Amniotic epithelial cell (primary cell): ENCODE measurements at regions not wholly inside any gene's neighbourhood (a gene's known extent, or its start where the extent isn't known, plus 50 kb on each side); places are given as distances from the start of the nearest gene placed in this dataset.
"Not testable (repeated sequence)": the region's sequence is repeated elsewhere in the genome, so short reads cannot be mapped to it uniquely, and the experiment has no call there.

Source experiments
- DNase-seq: peaks from one replicate; pipeline ENCODE4 v3.0.0-alpha.2; 2010; ENCODE audit warnings: low read depth

DNA sequence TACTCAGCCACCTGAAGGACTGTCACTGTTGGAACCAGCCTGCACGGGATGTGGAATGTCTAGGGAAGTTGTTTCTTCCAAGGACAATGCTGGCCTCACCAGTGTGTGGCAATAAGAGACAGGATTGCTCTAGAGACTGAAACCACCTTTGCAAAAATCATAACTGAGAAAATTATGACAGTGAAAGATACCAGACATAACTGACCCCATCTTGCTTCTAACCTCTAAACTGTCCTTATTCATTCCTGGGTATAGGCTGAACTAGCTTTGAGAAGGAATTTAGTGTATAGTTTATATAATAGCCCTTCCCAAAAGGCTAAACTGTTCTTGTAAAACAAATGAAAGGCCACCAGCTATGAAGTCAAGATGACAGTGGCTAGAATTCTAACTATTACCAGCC lies 83.6 kb downstream of the IER5 start:
- no peak for DNase-seq

DNA sequence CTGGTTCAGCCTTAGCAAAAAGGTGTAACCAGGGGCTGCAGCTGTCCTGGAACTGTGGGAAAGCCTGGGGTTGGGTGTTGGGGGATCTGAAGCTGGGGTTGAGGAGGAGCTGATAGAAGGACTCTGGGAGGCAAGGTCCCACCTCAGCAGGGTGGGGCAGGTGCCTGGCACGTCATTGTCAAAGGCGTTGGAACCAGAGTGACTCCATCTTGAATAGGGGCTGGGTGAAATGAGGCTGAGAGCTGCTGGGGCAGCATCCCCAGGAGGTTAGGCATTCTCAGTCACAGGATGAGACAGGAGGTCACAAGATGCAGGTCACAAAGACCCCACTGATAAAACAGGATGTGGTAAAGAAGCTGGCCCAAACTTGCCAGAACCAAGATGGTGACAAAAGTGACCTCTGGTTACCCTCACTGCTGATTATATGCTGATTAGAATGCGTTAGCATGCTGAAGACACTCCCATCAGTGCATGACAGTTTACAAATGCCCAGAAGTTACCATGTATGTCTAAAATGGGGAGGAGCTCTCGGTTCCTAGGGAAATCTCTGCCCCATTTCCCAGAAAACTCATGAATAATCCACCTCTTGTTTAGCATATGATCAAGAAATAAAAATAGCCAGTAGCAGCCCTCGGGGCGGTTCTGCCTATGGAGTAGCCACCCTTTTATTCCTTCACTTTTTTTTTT lies 85.4 kb downstream of the IER5 start:
- no peak for DNase-seq

DNA sequence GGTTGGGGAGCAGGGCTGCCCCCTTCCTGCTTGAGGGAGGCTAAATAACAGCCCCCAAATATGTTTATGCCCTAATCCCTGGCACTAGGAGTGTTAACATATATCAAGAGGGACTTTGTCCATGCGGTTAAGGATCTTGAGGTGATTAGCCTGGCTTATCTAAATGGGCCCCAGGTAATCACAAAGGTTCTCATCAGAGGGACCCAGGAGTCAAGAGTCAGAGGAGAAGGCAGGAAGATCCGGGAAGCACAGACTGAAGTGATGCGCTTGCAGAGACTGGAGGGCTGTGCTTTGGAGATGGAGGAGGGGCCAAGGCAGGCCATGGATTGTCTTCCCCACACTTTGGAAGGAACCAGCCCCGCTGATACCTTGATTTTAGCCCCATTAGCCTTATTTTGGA lies 86.4 kb downstream of the IER5 start:
- DNase-seq, result no peak

DNA sequence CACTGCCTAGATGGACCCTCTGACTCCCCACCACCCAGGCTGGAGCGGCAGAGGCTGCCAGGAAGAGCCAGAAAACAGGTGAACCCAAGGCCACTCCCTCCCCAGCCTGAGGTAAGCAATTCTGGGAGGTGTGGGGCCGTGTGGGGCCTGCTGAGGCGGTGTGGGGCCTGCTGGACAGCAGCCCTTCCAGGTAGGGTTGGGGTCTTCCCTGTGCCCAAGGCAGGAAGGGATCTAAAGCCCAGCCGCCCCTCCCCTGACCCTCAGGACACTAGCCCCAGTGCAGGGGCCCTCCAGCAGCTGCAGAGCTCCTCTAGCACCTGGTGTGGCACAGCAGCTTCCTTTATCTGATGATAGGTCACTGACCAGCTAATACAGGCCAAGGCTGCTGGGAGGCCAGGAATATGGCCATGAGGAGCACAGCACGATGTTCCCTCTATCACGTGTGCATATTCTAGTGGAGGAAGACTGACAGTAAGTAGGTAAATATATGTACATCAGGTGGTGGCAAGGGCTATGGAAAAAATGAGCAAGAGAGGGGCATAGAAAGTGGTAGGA lies 86.9 kb downstream of the IER5 start:
- no peak for DNase-seq

DNA sequence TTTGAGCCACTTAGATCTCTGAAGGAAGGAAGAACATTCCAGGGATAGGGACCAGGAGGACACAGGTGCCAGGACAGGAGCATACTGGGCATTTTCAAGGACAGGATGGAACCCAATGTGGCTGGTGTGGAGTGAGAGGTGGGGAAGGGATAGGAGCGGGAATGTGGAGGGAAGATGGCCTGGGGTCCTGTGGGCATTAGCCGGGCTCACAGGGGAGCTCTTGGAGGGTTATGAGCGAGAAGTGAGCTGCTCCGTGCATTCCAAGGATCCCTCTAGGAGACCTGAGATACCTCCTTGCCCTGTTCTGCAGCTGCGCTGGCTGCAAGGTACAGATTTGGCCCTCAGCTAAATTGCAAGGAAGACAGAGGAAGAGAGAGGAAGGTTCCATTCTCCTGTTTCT lies 87.5 kb downstream of the IER5 start:
- no peak for DNase-seq

DNA sequence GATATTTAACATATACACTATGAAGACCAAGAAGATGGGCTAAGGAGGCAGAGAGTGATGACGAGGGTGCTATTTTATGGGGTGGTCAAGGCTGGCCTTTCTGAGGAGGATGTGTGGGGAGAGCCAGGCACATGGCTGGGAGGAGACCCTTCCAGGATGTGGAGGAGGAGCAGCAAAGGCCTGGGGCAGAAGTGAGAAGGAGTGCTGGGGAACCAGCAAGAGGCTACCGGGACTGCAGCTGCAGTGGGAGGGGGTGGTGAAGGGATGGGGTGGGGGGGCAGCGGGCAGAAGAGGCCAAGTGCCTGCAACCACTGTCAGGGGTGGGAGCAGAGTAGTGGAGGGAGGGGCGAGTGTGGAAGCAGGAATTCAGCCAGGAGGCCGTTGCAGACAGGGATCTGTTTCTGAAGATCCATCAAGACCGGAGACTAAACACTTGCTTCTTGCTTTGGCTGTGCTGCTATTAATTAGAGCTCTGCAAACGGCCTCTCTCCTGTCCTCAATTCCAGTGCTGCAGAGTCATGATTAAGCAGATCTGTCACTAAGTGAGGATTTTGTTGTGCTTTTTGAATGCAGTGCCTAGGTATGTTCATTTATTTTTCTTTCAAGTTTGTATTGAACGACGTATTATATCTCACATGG lies 89.9 kb downstream of the IER5 start:
- no peak for DNase-seq

DNA sequence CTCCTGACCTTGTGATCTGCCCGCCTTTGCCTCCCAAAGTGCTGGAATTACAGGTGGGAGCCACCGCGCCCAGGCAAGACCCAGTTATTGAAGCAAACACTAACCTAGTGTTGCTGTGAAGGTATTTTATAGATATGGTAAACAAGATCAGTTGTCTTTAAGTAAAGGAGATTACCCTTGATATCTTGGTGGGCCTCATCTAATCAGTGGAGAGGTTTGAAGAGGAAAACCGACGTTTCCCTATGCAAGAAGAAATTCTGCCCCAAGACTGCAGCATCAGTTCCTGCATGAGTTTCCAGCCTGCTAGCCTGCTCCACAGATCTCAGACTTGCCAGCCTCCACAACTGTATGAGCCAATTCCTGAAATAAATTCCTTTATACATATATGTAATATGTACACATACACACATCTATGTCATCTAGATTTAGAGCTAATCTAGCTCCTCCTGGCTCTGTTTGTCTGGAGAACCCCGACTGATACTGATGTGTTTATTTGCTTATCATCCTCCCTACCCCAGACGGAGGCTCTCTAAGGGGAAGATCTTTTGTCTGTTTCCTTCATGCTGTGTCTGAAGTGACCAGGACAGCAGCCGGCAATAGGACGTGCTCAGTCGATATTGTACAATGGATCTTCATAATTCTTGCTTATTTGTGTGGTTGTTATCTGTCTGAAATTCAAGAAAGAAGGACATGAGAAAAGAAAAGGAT lies 90.9 kb downstream of the IER5 start:
- no peak for DNase-seq

DNA sequence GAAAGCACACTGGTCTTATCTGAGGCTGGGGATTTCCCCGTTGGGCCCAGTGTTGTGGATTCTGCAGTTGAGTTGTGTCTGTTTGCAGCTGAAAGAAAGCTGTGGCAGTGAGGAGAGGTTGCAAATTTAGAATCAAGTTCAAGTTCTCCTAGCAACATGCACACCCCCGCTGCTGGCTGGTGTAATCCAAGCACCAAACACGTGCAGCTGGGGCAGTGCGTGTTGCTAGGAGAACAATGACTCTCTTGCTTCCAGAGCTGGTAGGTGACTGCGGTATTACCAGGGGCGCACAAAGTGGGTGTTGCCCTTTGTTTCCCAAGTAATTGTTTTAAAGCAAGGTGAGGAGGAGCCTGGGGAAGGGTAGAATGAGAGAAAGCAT lies 91.5 kb downstream of the IER5 start:
- peak; percentile 52 for DNase-seq

DNA sequence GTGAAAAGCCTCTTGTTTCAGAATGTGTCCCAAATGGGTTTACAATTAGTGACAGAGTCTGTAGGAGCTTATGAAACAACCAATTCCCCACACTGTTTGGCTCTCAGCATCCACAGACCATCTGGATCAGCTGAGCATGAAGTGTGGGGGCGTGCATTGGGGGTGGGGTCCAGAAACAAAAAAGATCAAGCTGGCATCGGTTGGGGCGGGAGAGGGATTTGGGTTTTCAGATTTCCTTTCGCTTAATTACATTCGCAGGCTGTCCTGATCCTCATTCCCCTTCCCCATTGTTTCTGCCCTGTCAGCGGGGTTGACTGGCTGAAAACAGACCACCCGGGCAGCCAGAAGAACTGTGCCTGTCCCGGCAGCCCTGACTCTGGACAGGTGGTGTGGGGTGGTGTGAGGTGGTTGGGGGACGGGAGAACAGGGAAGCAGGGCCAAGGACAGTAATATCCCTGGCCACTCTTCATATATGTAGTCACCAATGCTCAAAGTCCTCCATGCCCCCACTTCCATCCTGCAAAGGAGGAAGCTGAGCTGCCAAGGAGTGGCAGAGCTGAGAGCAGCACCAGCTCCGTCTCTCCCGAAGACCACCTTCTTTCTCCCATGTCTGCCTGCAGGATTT lies 92.0 kb downstream of the IER5 start:
- DNase-seq, result no peak

DNA sequence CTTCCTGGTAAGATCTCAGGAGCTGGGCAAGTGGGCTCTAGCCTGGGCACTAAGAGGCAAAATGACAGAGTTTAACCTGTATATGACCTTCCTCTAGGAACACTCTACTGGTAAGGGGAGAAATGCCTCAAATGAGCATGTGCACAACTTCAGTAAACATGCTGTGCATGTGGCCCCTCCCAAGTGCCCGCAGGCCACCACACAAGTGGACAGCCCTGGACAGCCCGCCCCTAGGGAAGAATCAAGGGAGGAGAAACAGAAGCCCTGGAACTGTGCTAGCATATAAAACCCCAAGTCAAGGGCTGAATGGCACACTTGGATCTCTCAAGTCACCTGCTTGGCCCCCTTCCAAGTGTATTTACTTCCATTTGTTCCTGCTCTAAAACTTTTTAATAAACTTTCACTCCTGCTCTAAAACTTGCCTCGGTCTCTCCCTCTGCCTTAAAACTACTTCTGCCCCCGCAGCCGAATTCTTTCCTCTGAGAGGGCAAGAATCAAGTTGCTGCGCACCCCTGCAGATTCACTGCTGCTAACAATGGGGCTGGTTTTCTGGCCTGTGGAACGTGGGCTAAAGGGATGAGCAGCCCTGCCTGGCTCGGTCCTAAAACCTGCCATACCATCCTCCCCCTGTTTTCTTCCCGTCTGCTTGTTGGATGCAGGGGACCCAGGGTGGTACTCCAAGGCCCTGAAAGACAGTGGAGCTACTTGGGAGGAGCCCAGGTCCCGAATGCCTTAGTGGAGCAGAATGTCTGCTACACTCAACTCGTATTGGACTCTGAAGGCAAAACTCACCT lies 93.5 kb downstream of the IER5 start:
- DNase-seq, result no peak

DNA sequence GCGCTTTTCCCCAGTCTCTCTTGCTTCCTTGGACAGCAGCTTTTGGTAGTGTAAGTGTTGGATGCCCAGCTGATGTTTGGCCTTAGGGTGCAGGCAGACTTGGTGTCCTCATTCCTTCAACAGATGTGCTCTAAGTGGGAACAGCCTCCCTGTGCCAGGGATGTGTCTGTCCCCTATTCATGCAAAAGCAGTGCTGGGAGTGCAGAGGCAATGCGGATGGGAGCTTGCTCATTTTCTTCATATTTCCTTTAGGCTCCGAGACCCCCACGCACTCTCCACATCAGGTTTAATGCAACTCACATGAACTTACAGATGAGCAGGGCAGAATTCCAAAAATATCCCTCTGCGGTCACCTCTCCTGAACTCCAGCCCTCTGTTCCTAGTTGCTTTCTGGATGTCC lies 96.1 kb downstream of the IER5 start:
- no peak for DNase-seq

DNA sequence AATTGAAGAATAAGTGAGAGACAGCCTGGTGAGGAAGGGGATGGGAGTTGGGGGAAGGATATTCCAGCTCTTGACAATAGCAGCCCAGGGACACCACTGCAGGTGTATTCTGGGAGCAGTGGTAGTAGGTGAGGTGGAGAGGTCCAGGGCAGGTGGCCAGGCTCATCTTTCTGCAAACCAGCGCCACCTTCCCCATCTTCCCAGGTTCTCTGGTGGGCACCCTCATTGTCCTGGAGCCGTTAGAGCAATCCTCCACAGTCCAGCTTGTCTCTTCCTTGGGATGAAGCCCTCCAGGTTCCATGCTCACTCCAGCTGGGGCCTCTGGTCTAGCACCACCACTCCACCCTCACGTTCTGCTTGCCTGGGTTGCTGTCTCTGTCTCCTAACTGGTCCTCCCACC lies 97.0 kb downstream of the IER5 start:
- no peak for DNase-seq

DNA sequence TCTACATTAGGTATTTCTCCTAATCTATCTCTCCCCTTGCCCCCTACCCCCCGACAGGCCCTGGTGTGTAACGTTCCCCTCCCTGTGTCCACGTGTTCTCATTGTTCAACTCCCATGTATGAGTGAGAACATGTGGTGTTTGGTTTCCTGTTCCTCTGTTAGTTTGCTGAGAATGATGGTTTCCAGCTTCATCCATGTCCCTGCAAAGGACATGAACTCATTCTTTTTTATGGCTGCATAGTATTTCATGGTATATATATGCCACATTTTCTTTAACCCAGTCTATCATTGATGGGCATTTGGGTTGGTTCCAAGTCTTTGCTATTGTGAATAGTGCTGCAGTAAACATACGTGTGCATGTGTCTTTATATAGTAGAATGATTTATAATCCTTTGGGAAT lies 97.6 kb downstream of the IER5 start:
- DNase-seq, result not testable (repeated sequence)

DNA sequence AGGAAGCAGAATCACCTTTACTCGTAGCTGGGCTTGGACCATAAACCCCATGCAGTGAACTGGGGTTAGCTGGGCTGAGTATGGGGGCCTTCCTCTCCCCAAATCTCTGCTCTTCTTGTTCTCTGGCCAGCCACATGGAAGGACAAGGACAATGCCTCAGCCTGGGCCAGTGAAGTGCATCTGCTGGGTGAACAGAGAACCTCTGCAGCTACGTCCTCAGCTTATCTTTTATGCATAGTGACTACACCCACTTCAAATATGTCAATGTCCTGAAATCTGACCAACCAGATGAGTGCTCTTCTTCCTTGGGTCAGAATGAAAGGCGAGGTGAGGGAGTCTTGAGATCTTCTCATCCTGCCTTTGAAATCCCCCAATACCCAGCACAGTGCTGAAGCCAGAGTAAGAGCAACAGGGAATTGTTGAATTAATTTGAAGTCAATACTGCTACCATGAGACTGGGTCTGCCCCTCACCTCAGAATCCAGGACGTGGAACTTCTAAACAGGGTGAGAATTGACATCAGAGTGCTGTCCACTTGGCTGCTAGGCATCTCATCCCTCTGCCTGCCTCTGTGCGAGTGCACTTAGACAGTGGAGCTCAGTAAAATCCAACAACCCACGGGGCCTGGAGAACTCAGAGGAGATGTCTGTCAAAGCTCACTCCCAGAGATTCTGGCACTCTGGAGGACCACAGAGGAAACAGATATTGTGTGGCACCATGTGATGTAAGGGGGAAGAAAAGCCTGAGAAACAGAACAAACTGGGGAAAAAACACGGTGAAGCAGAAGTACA lies 99.0 kb downstream of the IER5 start:
- DNase-seq, result no peak

DNA sequence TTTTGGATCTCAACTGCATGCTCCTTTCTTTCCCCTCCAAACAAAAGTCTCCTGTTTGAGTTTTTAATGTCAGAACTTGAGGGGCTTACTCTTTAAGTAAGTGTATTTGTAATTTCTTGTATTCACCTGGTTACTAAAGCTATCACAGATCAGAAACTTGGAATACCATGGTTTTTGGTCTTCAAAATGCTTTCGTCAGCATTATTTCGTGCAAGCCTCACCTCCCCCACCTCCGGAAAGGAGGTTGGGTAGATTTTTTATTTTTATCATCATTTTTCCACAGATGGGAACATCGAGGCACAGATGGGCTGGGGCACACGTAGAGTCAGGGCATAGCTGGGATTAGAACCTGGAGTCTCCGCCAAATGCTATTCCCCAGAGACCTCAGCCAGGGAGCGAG lies 100.7 kb downstream of the IER5 start:
- no peak for DNase-seq

DNA sequence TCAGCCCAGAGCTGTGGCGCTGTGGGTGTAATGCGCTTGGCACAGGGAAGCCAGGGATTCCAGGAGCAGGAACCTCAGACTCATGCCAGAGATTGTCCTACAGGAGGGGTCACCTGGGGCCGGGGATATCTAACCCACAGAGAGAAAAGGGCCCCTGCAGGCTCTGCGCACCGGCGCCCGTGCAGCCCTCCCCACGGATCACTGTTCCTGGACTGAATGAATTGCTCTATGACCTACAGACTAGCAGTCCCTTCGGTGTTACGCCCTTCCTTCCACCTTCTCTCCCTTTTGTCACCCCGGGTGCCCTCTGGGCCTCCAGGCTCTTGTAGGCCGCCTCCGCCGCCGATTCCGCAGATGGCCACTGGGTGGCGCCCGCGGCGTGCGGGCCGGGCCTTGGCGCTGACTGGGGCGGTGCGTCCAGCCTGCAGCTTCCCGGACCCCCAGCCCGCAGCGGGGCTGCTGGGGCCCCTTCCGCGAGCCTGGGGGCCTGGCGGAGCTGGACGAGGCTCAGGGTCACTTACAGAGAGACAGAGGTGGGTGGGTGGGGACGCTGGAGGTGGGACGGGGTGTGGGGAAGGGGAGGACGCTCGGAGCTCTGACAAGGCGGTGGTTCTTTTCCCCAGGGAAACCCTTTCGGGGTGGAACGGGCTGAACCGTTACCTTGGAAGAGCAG lies 101.3 kb downstream of the IER5 start:
- DNase-seq, result peak; percentile 24

DNA sequence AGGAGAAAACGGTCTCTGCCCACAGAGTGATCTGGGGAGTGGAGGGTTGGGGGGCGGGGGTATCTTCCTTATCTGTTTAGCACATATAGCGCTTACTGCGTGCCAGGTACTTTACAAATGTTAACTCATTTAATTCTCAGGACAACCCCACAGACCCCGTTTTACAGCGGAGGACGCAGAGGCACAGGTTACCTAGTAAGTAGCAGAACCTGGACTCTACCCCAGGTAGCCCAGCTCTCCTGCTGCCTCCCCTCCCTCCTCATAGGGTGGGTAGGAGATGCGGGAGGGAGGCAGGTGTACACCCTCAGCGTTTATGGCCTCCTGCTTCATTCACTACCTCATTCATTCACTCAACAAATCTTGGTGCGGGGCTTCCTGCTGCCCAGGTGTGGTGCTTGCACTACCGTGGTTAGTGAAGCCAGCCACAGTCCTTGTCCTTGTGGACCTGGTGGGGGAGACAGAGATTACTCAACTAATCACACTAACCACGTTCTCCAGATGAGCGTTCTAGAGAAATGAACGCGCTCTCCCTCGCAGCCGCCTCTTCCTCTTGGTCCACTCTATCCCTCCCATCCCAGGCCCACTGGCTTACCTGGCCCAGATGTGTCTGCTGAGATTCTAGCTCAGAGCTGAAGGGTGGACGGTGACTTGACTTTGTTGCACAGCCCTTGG lies 102.0 kb downstream of the IER5 start:
- DNase-seq, result no peak

DNA sequence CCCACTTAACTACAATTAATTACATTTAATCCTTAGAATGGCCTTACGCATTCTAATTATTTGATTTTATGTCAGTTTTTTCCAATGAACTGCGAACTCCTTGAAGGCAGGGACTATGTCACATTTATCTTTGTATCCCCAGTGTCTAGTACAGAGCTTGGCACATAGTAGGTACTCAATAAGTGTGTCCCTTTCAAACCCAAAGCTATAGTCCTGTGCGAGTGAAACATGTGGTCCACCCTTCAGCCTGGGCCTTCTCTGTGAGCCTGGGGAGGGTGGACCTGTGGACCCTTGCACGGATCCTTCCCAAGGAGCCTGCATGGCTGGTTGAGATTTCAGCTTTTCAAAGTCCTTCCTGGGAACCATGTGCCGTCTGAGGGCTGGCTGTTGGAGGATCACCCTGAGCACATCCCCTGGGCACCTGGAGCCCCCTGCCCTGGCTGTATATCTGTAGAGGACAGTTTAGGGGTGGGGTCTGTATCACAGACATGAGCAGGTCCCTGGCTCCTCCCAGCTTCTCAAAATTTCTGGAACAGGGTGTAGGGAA lies 103.1 kb downstream of the IER5 start:
- no peak for DNase-seq

DNA sequence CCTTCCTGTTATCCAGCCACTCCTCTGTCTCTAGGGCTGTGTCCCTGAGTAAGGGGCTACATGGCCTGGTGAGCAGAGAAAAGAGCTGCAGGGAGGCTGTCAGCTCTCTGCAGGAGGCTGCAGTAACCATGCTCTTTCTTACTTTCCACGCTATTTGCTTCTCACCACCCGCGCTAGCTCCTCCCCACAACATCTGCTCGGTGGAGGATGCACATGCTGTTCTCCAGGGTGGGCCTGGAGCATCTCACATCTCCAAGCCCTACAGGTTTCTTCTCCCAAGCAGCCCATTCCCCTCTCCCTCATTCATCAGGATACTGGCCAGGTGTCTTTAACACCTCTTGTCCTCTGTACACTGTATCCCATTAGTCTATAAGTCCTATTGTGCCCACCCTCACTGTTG lies 103.8 kb downstream of the IER5 start:
- DNase-seq, result no peak
